H1 (cell line): ENCODE measurements at regions not wholly inside any gene's neighbourhood (a gene's known extent, or its start where the extent isn't known, plus 50 kb on each side); places are given as distances from the start of the nearest gene placed in this dataset. TPM values are rescaled to one million over a fixed set of nuclear protein-coding genes. Genes with fewer than 3 reads are reported as not detected.

Experiments
- KDM4A ChIP-seq: IDR thresholded peaks from one replicate; pipeline ENCODE4 v1.7.1; 2012; ENCODE audit warnings: low read depth, mild to moderate bottlenecking, moderate library complexity, low read length, inconsistent platforms; ENCODE audit not compliant: severe bottlenecking
- small RNA-seq: library from polyadenylated mRNA; stranded (forward); fragments of <200 nt; extraction: miRNeasy Mini kit (QIAGEN cat#:217004); gene quantifications from one replicate; pipeline ENCODE3, GENCODE V24; 2013; ENCODE audit not compliant: insufficient read depth

GRCh38 chr13:25044071-25044470, 51.9 kb upstream of the PABPC3 start (continued):
- no peak for TF ChIP-seq KDM4A

Small RNA genes in the stretch of these regions (small RNA-seq; reads per million reads assigned to genes)
- not detected for gene AL590099.1
- gene LSP1P1 = not detected
